ENCODE measurements at regions not wholly inside any gene's neighbourhood (a gene's known extent, or its start where the extent isn't known, plus 50 kb on each side); places are given as distances from the start of the nearest gene placed in this dataset.

- TF ChIP-seq POLR2A (IDR thresholded peaks at IDR 0.05; ENCODE audit: extremely low read depth, insufficient read length) (no peak), CTCF (IDR thresholded peaks at IDR 0.05; ENCODE audit: low read depth, low read length) (no peak), MYC (IDR thresholded peaks at IDR 0.05; ENCODE audit: low read depth, low read length) (no peak)
Observed at GRCh38 chr4:85318415-85318814, 156.5 kb upstream of the ARHGAP24 start.
